Neural cell (in vitro differentiated cells): ENCODE measurements at regions not wholly inside any gene's neighbourhood (a gene's known extent, or its start where the extent isn't known, plus 50 kb on each side); places are given as distances from the start of the nearest gene placed in this dataset.
"Not testable (repeated sequence)": the region's sequence is repeated elsewhere in the genome, so short reads cannot be mapped to it uniquely, and the experiment has no call there.

Experiments used
- H2AFZ ChIP-seq: fragments of 200-600, 300-800 bp; sonication (generic), shearing (Covaris generic); 2 replicates; pipeline ENCODE4 v1.6.0; 2014; ENCODE audit warnings: low read depth, mild to moderate bottlenecking, antibody characterized with exemption, low read length, moderate library complexity
- H3F3A ChIP-seq: fragments of 200-600 bp; shearing (Covaris generic); 2 replicates; pipeline ENCODE4 v1.6.1; 2016; ENCODE audit warnings: mild to moderate bottlenecking, moderate library complexity, mixed read lengths, antibody characterized with exemption, low read length; ENCODE audit not compliant: insufficient read depth, poor library complexity, severe bottlenecking
- H3K27ac ChIP-seq: fragments of 200-600, 300-800 bp; sonication (generic), shearing (Covaris generic); 2 replicates; pipeline ENCODE4 v1.5.1; 2014; ENCODE audit warnings: mild to moderate bottlenecking, low read length, moderate library complexity
- H3K27me3 ChIP-seq: fragments of 300-800, 200-600 bp; sonication (generic), shearing (Covaris generic); 2 replicates; pipeline ENCODE4 v1.6.0; 2014; ENCODE audit warnings: mild to moderate bottlenecking, low read depth, low read length, moderate library complexity; ENCODE audit not compliant: insufficient read depth
- H3K36me3 ChIP-seq: fragments of 300-800, 200-600 bp; sonication (generic), shearing (Covaris generic); 2 replicates; pipeline ENCODE4 v1.5.1; 2014; ENCODE audit warnings: mild to moderate bottlenecking, antibody characterized with exemption, low read length, moderate library complexity; ENCODE audit not compliant: insufficient read depth
- H3K4me2 ChIP-seq: fragments of 300-800, 200-600 bp; sonication (generic), shearing (Covaris generic); 2 replicates; pipeline ENCODE4 v1.6.0; 2014; ENCODE audit warnings: mild to moderate bottlenecking, low read length
- H3K4me3 ChIP-seq: fragments of 300-800, 200-600 bp; sonication (generic), shearing (Covaris generic); 2 replicates; pipeline ENCODE4 v1.5.1; 2014; ENCODE audit warnings: mild to moderate bottlenecking, low read length, moderate library complexity
- H3K79me2 ChIP-seq: fragments of 200-600 bp; shearing (Covaris generic); replicated peaks from 2 replicates; pipeline ENCODE4 v1.6.0; 2014; ENCODE audit warnings: mild to moderate bottlenecking, low read length, moderate library complexity; ENCODE audit not compliant: insufficient read depth
- H3K9ac ChIP-seq: fragments of 300-800, 200-600 bp; sonication (generic), shearing (Covaris generic); 2 replicates; pipeline ENCODE4 v1.6.1; 2016; ENCODE audit warnings: mild to moderate bottlenecking, low read length, mixed read lengths
- H3K9me2 ChIP-seq: fragments of 200-600 bp; shearing (Covaris generic); 2 replicates; pipeline ENCODE4 v1.6.1; 2016; ENCODE audit warnings: mild to moderate bottlenecking, low read length, mixed read lengths; ENCODE audit not compliant: insufficient read depth
- H3K9me3 ChIP-seq: fragments of 200-600, 300-800 bp; sonication (generic), shearing (Covaris generic); 2 replicates; pipeline ENCODE4 v1.6.1; 2016; ENCODE audit warnings: mild to moderate bottlenecking, mixed run types, low read length, moderate library complexity, mixed read lengths
- H4K20me1 ChIP-seq: fragments of 200-600 bp; shearing (Covaris generic); 2 replicates; pipeline ENCODE4 v1.6.1; 2016; ENCODE audit warnings: mild to moderate bottlenecking, mixed run types; ENCODE audit not compliant: insufficient read depth
- EP300 ChIP-seq: fragments of 450-650 bp; conservative IDR thresholded peaks from 2 replicates; pipeline ENCODE4 v1.6.1; 2014; ENCODE audit warnings: antibody characterized with exemption, mild to moderate bottlenecking, moderate library complexity; ENCODE audit not compliant: poor library complexity, severe bottlenecking
- EZH2 ChIP-seq: fragments of 200-600, 300-800 bp; shearing (Covaris generic), sonication (generic); IDR thresholded peaks from 2 replicates; pipeline ENCODE4 v1.6.1; 2014; ENCODE audit warnings: antibody characterized with exemption, low read length, borderline replicate concordance, mild to moderate bottlenecking; ENCODE audit not compliant: insufficient read depth, poor library complexity, severe bottlenecking
- MXI1 ChIP-seq: fragments of 450-650 bp; conservative IDR thresholded peaks from 2 replicates; pipeline ENCODE4 v1.6.1; 2014; ENCODE audit warnings: antibody characterized with exemption, mild to moderate bottlenecking; ENCODE audit not compliant: poor library complexity, severe bottlenecking
- POLR2AphosphoS5 ChIP-seq: IDR thresholded peaks from 2 replicates; pipeline ENCODE4 v1.6.1; 2012
- RAD21 ChIP-seq: fragments of 450-650 bp; conservative IDR thresholded peaks from 2 replicates; pipeline ENCODE4 v1.6.1; 2014; ENCODE audit warnings: antibody characterized with exemption, mild to moderate bottlenecking, moderate library complexity
- SMC3 ChIP-seq: fragments of 450-650 bp; conservative IDR thresholded peaks from 2 replicates; pipeline ENCODE4 v1.6.1; 2014; ENCODE audit warnings: antibody characterized with exemption, mild to moderate bottlenecking, moderate library complexity; ENCODE audit not compliant: poor library complexity
- TAF1 ChIP-seq: IDR thresholded peaks from 2 replicates; pipeline ENCODE4 v1.6.1; 2012; ENCODE audit warnings: low read depth
- TF ChIP-seq, protein P1 (sequence below): fragments of 450-650 bp; IDR thresholded peaks from 2 replicates; pipeline ENCODE4 v1.5.1; 2014; ENCODE audit warnings: antibody characterized with exemption, mild to moderate bottlenecking, moderate library complexity; ENCODE audit not compliant: poor library complexity, severe bottlenecking
- TF ChIP-seq, protein P2 (sequence below): IDR thresholded peaks from 2 replicates; pipeline ENCODE4 v1.6.1; 2012; ENCODE audit warnings: borderline replicate concordance

DNA sequence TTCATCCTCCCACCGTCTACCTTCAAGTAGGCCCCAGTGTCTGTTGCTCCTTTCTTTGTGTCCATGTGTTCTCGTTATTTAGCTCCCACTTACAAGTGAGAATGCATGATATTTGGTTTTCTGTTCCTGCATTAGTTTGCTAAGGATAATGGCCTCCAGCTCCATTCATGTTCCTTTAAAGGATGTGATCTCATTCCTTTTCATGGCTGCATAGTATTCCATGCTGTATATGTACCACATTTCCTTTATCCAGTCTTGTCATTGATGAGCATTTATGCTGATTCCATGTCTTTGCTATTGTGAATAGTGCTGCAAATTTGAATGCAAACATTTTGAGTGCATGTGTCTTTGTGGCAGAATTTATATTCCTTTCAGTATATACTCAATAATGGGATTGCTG lies 259.6 kb upstream of the PELI2 start:
- H2AFZ ChIP-seq, result no peak overlapping the region
- H3K79me2 ChIP-seq, result no peaks in the 10 kb centered on the region
- no peak overlapping the region for H3K9ac ChIP-seq
- H3F3A ChIP-seq, result no peaks in the 10 kb centered on the region
- H3K27me3 ChIP-seq, result no peaks in the 10 kb centered on the region
- no peak overlapping the region for H3K27ac ChIP-seq
- no peaks in the 10 kb centered on the region for H3K36me3 ChIP-seq
- H3K9me3 ChIP-seq, result no peaks in the 10 kb centered on the region
- TF ChIP-seq SMC3 (no peak), POLR2AphosphoS5 (no peak), EZH2 (no peak), TAF1 (no peak), RAD21 (no peak), MXI1 (no peak), EP300 (no peak)
- TF ChIP-seq, protein P1, sequence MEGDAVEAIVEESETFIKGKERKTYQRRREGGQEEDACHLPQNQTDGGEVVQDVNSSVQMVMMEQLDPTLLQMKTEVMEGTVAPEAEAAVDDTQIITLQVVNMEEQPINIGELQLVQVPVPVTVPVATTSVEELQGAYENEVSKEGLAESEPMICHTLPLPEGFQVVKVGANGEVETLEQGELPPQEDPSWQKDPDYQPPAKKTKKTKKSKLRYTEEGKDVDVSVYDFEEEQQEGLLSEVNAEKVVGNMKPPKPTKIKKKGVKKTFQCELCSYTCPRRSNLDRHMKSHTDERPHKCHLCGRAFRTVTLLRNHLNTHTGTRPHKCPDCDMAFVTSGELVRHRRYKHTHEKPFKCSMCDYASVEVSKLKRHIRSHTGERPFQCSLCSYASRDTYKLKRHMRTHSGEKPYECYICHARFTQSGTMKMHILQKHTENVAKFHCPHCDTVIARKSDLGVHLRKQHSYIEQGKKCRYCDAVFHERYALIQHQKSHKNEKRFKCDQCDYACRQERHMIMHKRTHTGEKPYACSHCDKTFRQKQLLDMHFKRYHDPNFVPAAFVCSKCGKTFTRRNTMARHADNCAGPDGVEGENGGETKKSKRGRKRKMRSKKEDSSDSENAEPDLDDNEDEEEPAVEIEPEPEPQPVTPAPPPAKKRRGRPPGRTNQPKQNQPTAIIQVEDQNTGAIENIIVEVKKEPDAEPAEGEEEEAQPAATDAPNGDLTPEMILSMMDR, result no peak
- TF ChIP-seq, protein P2, sequence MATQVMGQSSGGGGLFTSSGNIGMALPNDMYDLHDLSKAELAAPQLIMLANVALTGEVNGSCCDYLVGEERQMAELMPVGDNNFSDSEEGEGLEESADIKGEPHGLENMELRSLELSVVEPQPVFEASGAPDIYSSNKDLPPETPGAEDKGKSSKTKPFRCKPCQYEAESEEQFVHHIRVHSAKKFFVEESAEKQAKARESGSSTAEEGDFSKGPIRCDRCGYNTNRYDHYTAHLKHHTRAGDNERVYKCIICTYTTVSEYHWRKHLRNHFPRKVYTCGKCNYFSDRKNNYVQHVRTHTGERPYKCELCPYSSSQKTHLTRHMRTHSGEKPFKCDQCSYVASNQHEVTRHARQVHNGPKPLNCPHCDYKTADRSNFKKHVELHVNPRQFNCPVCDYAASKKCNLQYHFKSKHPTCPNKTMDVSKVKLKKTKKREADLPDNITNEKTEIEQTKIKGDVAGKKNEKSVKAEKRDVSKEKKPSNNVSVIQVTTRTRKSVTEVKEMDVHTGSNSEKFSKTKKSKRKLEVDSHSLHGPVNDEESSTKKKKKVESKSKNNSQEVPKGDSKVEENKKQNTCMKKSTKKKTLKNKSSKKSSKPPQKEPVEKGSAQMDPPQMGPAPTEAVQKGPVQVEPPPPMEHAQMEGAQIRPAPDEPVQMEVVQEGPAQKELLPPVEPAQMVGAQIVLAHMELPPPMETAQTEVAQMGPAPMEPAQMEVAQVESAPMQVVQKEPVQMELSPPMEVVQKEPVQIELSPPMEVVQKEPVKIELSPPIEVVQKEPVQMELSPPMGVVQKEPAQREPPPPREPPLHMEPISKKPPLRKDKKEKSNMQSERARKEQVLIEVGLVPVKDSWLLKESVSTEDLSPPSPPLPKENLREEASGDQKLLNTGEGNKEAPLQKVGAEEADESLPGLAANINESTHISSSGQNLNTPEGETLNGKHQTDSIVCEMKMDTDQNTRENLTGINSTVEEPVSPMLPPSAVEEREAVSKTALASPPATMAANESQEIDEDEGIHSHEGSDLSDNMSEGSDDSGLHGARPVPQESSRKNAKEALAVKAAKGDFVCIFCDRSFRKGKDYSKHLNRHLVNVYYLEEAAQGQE, result no peak
- H3K4me2 ChIP-seq, result no peak overlapping the region
- no peaks in the 10 kb centered on the region for H4K20me1 ChIP-seq
- H3K9me2 ChIP-seq, result no peaks in the 10 kb centered on the region
- H3K4me3 ChIP-seq, result no peak overlapping the region

DNA sequence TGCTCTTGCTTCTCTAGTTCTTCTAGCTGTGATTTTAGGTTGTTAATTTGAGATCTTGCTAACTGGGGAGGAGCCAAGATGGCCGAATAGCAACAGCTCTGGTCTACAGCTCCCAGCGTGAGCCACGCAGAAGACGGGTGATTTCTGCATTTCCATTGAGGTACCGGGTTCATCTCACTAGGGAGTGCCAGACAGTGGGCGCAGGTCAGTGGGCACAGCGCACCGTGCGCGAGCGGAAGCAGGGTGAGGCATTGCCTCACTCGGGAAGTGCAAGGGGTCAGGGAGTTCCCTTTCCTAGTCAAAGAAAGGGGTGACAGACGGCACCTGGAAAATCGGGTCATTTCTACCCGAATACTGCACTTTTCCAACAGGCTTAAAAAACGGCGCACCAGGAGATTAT lies 256.6 kb upstream of the PELI2 start:
- not testable (repeated sequence) for H3K27me3 ChIP-seq, H3K9ac ChIP-seq, H3K9me3 ChIP-seq, H4K20me1 ChIP-seq, H3K36me3 ChIP-seq, H3K9me2 ChIP-seq, H3K79me2 ChIP-seq, H3K4me2 ChIP-seq, H3K27ac ChIP-seq, H3K4me3 ChIP-seq, H2AFZ ChIP-seq, H3F3A ChIP-seq
